ENCODE measurements at regions not wholly inside any gene's neighbourhood (a gene's known extent, or its start where the extent isn't known, plus 50 kb on each side); places are given as distances from the start of the nearest gene placed in this dataset.
"Not testable (repeated sequence)": the region's sequence is repeated elsewhere in the genome, so short reads cannot be mapped to it uniquely, and the experiment has no call there.

DNA sequence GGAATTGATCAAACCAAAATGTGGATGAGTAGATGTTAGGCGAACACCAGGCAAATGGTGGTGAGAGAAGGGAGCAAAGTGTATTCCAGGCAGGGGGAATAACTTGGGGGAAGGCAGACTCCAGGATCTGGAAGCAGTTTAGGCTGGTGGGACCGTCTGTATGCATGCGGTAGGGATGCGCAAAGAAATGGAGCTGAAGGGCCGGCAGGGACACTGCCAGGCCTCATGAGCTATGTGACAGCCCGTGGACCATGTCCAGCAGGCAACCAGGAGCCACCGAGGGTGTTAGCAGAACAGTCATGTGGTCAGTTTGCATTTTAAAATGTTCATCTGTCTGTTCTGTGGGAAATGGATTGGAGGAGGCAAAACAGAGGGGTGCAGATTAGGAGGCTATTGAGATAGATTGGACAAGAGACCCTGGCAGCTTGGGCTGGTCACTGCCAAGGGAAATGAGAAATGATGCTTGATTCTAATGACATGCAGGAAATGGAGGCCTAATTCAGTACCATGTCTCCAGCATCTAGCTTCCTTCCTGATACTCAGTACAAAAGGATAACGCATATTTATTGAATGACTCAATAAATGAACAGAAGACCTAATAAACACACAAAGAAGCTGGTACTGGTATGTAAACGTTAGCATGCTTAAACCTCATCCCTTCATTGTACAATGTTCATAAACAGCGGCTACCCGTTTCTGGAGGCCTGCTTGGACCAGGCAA lies 412.4 kb downstream of the BUD13 start:
- no peak for DNase-seq

- DNase-seq, result no peak
These were observed 414.8 kb downstream of the BUD13 start for GRCh38 chr11:116357784-116358544.

GRCh38 chr11:116356451-116356850 lies 416.3 kb downstream of the BUD13 start:
- DNase-seq, result no peak

GRCh38 chr11:116355104-116355503 lies 417.7 kb downstream of the BUD13 start:
- no peak for DNase-seq

- DNase-seq, result no peak
These were observed 419.2 kb downstream of the BUD13 start for GRCh38 chr11:116353589-116353988.

DNA sequence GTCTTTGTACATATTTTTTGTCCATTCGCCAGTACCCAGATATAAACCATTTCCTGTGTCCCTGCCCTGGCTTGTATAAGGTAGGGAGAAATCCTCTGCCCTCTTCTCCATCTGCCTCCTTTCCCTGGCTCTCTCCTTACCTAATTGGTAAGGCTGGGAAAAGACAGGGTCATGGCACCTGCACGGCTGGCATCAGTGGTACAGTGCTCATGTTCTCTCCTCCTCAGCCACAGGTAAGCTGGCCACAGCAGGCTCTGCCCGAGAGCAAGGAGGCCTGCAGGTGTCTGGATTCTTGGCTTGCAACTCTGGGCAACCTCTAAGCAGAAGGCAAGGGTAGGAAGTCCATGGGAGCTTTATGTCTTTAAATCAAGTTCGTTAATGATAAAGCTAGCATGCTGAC lies 419.9 kb downstream of the BUD13 start:
- no peak for DNase-seq

DNA sequence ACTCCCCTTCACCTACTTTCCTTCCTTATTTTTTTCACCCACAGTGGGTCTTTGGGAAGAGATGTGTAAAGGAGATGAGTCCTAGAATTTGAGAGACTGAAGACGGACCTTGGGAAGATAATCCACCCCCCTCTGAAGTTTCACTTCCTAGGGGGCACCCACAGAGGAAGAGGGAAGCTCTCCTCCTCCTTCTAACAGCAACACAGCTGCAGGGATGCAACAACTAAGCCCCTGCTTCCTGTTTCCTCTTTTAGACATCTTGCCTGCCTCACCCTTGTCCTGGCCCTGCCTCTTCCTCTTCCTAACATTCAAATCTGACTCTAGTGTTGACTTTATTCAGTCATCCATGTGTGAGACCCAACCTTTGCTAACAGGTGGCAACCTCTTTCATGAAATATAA lies 424.6 kb downstream of the BUD13 start:
- DNase-seq, result no peak

DNA sequence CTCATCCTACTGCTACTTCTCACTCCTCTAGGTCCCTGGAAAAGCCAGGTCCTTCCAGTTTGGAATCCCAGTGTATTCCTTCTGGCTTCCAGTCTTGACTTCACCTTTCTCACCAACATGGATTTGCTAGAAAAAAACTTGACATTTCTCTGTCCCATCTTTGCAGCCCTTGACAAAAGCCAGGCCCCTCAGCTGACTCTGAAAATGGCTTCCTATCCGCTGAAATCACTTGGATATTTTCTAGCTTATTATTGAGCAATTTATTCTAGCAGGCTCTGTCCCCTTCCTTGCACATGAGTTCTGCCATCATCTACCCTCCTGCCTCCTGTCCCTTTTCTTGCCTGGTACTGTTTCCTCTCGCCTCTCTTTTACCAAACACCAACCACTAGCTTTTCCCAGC lies 427.2 kb downstream of the BUD13 start:
- no peak for DNase-seq

GRCh38 chr11:116344601-116345000 lies 428.2 kb downstream of the BUD13 start:
- no peak for DNase-seq

- no peak for DNase-seq
These were observed 429.5 kb downstream of the BUD13 start for GRCh38 chr11:116343270-116343669.

DNA sequence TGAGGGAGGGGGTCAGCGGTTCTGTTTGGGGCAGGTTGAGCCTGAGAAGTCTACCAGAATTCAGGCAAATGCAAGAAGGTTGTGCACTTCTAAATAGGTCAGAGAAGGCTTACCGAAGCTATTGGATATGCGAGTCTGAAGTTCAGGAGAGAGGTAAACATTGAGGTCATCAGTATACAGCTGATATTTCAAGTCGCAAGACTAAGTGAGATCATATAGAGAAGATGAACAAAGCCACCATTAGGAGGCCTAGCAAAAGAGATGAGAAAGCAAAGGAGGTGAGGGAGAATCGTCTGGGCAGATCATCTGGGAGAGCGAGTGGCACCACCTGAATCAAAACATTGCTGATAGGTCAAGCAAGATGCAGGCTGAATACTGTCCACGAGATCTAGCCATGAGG lies 430.6 kb downstream of the BUD13 start:
- DNase-seq, result no peak

- DNase-seq, result no peak
These were observed 433.3 kb downstream of the BUD13 start for GRCh38 chr11:116339306-116340098.

DNA sequence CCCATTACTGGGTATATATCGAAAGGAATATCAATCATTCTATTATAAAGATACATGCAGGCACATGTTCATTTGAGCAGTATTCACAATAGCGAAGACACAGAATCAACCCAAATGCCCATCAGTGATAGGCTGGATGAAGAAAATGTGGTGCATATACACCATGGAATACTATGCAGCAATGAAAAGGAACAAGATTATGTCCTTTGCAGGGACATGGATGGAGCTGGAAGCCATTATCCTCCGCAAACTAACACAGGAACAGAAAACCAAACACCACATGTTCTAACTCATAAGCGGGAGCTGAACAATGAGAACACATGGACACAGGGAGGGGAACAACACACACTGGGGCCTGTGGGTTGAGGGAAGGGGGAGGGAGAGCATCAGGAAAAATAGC lies 434.3 kb downstream of the BUD13 start:
- DNase-seq, result not testable (repeated sequence)

DNA sequence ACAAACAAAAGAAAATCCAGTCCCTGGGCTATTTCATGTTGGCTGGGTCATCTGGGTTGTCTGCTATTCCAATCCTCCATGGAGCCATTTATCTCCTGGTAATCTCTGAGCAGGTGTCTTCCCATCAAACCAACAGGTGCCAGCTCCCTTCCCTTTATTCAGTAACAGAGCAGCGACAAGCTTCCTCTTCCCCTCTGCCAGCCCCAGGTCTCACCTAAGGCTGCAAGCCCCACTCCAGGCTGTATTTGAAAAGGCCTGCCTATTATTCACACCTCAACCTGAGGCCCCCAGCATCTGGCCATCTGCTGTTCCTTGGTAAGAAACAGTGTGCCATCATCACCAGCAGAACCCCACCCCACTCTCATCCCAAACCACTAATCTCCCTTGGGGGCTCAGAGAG lies 436.2 kb downstream of the BUD13 start:
- no peak for DNase-seq

DNA sequence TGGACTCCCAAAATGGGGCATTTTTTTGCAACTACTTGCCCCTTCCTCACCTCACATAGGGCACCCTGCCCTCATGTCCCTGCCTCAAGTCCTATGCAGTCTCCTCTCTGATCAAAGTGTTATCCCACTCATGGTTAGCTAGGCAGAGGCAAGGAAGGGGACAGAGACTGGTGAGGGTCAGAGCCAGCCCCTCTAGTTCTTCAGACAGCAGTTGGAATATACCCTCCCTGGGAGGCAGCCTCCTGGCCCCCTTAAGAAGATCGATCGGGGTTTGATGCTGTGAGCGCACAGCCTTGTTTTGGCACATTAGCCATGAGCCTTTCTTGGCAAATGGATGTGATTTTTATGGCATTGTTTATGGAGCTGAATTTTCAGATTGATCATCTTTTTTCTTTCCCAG lies 436.9 kb downstream of the BUD13 start:
- DNase-seq, result no peak

GRCh38 chr11:116335078-116335477 lies 437.7 kb downstream of the BUD13 start:
- no peak for DNase-seq

DNA sequence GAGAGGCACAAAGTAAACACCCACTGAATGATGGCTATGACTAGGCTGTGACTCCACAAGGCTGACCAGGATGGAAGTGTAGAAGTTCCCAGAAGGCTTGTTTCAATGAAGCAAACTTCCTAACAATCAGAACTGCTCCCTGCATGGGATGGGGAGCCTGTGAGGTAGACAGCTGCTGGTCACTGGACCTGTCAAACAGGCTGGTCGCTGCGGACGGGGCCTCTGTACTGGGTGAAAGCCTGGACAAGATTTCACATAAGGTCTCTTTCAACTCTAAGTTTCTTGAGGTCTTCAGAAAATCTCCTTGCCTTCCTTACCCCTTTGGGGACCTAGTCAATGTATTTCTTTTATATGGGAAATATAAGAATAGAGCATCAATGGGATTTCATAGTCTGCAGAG lies 438.2 kb downstream of the BUD13 start:
- no peak for DNase-seq

DNA sequence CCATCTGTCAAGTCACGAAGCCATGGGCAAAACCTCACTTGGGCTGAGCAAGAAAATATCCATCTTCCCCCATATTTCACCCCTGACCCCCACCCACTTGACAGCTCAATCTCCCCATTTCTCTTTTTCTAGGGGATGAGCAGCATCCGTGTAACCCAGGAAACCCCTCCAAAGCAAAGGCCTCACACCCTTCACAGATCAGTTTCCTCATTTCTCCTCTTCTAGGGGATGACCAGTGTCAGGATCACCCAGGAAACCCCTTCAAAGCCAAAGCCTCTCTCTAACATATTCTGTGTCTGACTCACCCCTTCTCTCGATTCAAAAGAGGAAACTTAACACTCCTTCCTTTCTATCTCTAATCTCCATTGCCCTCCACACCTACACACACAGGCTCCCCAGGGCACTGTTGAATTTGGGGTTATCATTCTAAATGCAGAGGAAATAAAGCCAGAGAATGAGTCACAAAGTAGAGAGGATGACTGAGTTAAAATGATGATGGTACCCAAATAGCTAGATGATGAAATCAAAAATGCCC lies 439.7 kb downstream of the BUD13 start:
- no peak for DNase-seq

DNA sequence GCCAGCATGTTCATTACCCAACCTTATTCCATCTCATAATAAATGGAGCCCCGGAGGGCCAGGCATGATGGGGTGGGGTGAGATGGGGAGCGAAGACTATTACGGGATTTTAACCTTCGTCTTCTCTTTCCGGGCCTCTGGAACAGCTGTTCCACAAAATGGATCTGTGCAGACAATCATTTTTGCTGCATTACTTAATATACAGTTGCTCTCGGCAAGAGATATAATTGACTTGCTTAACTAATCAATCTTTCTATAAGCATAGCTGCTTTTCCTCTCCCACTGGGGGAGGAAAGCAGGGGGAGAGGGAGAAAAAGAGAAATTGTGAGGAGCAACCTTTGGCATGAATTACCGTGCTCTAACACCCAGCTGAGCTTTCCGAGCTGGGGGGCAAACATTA lies 440.4 kb downstream of the BUD13 start:
- DNase-seq, result no peak

DNA sequence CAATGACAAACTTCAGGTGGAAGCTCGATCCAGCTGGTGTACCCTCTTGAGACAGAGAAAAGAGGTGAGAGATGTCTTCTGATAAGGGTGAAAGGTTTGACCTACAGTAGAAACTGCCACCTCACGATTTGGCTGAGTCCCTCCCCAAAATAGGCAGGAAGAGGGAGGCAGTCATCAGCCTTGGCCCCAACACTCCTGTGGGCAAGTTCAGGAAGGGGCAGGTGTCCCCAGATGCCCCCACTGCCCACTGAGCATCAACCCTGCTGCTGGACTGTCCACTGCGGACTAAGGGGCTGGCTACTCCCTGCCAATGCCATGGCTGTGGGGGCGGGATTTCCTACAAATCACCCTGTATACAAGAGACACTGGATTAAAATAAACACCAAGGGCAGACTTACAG lies 441.4 kb downstream of the BUD13 start:
- no peak for DNase-seq

- no peak for DNase-seq
These were observed 442.2 kb downstream of the BUD13 start for GRCh38 chr11:116330439-116331185.

DNA sequence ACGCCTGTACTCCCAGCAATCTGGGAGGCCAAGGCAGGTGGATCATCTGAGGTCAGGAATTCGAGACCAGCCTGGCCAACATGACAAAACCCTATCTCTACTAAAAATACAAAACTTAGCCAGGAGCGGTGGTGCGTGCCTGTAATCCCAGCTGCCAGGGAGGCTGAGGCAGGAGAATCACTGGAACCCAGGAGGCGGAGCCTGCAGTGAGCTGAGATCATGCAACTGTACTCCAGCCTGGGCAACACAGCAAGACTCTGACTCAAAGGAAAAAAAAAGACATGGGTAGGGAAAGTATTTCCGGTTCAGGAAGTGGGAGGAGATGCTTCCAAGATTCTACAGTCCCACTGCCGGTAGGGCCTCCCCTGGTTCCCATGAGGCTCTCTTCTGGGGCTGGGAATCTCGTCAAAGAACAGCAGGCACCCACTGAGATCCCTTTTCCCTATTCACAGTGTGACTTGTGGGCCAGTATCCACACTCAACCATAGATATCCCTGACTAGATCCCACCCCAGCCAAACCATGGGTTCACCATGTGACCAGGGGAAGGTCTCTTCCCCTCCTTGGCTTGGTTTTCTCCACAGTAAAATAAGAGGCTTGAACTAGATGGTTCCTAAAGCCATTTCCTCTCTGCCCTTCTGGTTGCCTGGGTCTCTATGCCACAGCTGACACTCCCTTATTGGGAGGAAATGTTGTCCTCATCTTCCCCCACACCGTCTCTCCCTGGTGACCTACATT lies 443.3 kb downstream of the BUD13 start:
- no peak for DNase-seq
